HG02885 (cell line): ENCODE measurements at regions not wholly inside any gene's neighbourhood (a gene's known extent, or its start where the extent isn't known, plus 50 kb on each side); places are given as distances from the start of the nearest gene placed in this dataset.
"Not testable (repeated sequence)": the region's sequence is repeated elsewhere in the genome, so short reads cannot be mapped to it uniquely, and the experiment has no call there.

Source experiments
- ATAC-seq: cut with Tn5 transposase; IDR thresholded peaks from one replicate; pipeline ENCODE4 v1.9.1; 2021; ENCODE audit warnings: mild to moderate bottlenecking; ENCODE audit not compliant: unreplicated experiment, poor library complexity

- ATAC-seq = not testable (repeated sequence)
These were observed 527.6 kb upstream of the LRRN3 start for GRCh38 chr7:110563286-110563685.

DNA sequence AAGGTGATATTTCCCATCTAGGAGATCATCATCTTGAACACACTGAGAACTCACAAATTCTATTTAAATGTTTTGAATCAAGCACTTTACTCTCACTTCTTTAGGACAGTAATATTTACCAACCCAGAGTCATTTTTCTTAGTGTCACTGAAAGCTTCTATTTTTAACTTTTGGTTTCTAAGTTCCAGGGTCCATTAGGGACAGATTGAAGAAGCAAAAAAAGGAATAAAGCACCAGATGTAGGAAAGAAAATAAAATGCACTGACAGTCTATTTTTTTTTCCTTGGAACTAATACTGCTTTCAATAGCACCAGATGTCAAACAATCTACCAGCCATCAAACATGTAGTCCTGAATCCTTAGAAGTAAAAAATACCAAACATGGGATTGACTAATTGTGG, 526.7 kb upstream of the LRRN3 start:
- ATAC-seq = no peak

- no peak for ATAC-seq
These were observed 522.5 kb upstream of the LRRN3 start for GRCh38 chr7:110568388-110568787.

- ATAC-seq = no peak
These were observed 522.0 kb upstream of the LRRN3 start for GRCh38 chr7:110568932-110569331.

DNA sequence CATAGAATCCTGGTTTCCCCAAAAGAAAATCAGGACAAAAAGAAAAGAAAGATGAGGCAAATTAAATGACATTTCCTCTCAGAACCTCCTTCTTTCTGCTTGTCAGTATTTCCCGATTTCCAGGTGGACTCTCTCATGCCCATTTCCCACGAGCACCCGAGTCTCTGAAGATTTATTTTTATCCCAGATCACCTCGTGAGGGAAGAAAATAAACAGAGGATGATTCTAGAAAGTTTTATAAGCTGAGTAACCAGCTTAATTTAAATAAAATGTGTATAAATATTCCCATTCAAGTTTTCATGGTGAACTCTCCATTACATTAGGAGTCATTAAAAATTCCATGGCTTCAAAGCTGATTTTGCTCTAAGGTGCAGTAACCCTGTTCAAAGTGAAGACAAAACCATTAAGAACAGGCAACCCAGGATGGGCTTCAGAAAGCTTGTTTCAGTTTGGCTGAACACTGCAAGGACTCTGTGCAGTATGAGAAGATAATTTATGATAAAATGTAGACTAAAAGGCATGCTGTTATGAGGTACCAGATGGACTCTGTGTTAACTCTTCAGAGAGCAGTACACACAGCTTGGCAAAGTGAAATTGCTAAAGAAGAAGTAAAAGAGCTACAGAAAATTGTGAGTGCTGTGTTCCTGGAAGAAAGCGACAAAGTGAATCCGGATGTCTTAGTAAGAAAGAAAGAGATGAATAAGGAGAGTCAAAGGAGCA, 521.3 kb upstream of the LRRN3 start:
- no peak for ATAC-seq

DNA sequence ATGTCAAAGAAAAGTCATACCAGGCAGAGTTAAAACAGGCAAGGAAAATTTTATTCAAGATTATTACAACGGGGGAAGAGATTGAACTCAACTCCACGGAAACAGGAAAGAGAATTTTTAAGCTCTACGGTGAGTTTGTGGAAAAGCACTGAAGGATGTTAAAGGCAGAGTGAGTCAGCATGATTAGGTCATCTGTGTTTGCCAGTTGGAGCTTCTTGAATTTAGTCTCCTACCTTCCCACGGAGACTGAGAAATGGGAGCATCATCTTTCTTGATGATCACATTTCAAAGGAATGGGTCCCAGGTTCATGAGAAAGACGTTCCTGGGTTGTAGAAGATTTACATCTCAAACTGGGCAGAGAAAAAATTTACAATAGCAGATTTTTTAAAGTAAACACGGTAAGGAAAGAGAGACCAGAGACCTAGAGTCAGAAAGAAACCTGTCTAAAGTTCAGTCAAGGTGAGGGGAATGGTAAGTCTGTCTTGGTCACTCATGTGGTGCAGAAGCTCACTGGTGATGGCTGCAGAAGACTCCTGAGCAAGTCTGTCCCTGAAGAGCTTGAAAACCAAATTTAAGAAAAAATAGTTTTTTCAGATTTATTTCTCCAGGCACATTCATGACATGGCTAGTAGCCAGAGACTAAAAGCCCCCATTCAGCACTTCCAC, 516.9 kb upstream of the LRRN3 start:
- ATAC-seq = no peak

DNA sequence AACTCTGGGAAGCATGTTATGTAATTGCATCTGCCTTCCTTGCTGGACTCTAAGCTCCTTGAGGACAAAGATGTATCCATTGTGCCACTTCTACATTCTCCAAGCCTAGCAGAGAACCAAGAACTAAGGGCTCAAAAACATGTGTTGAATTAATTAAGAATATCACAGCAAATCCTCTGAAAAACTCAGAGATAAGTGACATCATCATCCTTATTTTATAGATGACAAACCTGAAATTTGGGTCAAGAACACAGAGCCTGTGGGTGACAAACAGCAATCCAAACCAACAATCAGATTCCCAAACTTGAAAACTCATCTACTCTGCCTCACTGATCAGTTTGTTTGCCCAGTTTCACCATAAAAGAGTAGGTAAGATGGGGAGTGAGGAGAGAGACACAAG, 503.6 kb upstream of the LRRN3 start:
- no peak for ATAC-seq

GRCh38 chr7:110590415-110590814, 500.5 kb upstream of the LRRN3 start:
- ATAC-seq = no peak

DNA sequence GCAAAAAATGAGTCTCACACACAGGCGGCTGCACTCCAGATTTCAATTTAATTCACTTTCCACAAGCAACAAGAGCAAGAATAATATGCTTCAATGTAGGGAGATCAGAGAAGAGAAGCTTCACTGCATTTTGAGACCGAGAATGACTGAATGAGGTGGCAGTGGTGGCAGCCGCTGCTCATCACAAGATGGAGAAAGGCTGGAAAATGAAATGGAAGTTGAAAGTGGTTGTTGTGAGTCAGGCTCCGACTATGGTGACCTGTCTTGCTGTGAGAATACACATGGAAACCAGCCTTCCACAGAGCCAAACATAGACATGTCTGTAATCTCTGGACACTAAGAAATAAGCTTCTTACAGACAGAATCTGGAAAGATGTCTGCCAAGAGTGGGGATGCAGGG, 499.6 kb upstream of the LRRN3 start:
- ATAC-seq = no peak

- ATAC-seq = no peak
These were observed 498.4 kb upstream of the LRRN3 start for GRCh38 chr7:110592557-110592956.

GRCh38 chr7:110593355-110593754, 497.6 kb upstream of the LRRN3 start:
- ATAC-seq = no peak

GRCh38 chr7:110595694-110596093, 495.2 kb upstream of the LRRN3 start:
- no peak for ATAC-seq

- ATAC-seq = no peak
These were observed 490.0 kb upstream of the LRRN3 start for GRCh38 chr7:110600956-110601355.

DNA sequence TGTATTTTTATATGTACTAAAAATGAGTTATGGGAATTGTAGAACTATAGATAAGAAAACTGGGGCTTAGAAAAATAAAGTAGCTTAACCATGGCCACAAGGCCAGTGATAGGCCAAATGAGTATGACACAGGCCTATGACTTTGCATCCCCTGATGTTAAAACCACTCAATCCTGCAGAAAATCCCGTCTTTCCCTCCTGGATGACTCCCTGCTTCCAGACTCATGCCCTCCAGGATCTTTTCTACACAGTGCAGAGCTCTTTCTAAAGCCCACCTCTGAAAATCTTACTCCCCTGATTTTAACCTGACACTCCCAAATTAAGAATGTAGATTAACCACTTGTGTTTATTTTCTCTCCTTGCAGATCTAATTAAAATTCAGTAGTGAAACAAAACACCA, 489.2 kb upstream of the LRRN3 start:
- no peak for ATAC-seq

DNA sequence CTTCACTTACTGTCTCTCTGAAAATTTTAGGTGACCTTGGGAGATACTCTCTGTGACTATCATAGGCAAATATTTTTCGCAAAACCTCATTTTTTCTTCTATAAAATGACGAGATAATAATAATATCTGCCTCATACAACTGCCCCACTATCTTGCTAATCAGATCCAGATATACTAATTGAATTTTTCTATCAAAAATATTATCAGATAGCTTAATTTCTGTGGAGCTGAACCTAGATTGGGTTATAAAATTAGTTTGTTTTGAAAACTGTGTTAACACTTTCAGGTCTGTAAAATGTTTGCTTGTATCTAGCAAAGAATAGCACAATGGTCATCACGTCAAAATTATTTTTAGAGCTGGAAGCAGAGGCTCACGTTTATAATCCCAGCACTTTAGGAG, 486.7 kb upstream of the LRRN3 start:
- no peak for ATAC-seq

DNA sequence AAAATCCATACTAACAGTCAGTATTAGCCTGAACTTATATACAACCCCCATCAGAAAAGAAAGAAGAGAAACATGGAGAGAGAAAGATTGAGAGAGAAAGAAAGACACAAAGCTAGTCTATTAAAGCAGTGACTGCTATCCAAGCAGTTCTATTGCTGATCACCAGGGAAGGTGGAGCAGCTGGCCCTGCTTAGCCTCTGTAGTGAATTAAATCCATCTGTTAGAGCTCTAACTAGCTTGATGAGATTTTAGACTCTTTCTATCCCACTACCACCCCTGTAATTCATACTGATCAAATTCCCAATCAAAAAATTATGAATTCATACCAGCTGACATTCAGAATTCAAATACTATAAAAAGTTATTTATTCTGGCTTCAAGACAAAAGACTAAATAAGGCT, 486.0 kb upstream of the LRRN3 start:
- no peak for ATAC-seq

- ATAC-seq = no peak
These were observed 483.7 kb upstream of the LRRN3 start for GRCh38 chr7:110607050-110607857.

- no peak for ATAC-seq
These were observed 481.6 kb upstream of the LRRN3 start for GRCh38 chr7:110609336-110609735.

DNA sequence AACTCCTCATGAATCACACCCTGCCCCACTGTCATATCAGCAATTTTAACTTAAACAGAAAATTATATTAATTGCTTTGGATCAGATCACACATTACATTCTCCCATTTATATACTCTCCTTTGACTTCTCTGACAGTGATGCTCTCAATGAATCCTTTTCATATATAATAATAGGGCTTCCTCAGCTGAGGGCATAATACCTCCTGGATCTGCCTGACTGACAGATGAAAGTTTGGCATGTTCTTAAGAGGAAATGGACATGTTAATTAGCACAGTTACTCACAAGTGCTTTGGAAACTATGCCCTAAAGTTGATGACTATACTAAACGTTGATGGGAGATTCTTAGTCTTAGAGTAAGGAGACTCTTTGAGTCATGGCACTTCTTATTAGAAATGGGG, 478.2 kb upstream of the LRRN3 start:
- no peak for ATAC-seq
